ENCODE measurements at regions not wholly inside any gene's neighbourhood (a gene's known extent, or its start where the extent isn't known, plus 50 kb on each side); places are given as distances from the start of the nearest gene placed in this dataset.

GRCh38 chr2:38430597-38431207 is 53.6 kb upstream of the ATL2 start:
- Mint-ChIP-seq H3K27me3 (no peaks in the 10 kb centered on the region), H3K36me3 (no peaks in the 10 kb centered on the region), H3K9me3 (no peaks in the 10 kb centered on the region), H3K4me3 (peak overlapping the region; percentile 11), H3K4me1 (ENCODE audit: unreplicated experiment) (peaks cover 21% of the 10 kb centered on the region), H3K27ac (no peak overlapping the region)
- no peak for TF ChIP-seq CTCF (conservative IDR thresholded peaks at IDR 0.05)
- no peak for DNase-seq (ENCODE audit: extremely low spot score, unreplicated experiment)

- Mint-ChIP-seq H3K36me3 (no peaks in the 10 kb centered on the region), H3K4me3 (peak overlapping the region; percentile 11)
Measured at GRCh38 chr2:38430196-38430595, 53.1 kb upstream of the ATL2 start.

GRCh38 chr2:38427936-38428335 is 50.9 kb upstream of the ATL2 start:
- H3K4me1 Mint-ChIP-seq (ENCODE audit: unreplicated experiment), result peaks cover 20% of the 10 kb centered on the region

More at GRCh38 chr2:38430196-38430595, 53.1 kb upstream of the ATL2 start:
- TF ChIP-seq CTCF (conservative IDR thresholded peaks at IDR 0.05), result no peak
- Mint-ChIP-seq H3K9me3 (no peaks in the 10 kb centered on the region), H3K4me1 (ENCODE audit: unreplicated experiment) (peaks cover 20% of the 10 kb centered on the region), H3K27me3 (no peaks in the 10 kb centered on the region), H3K27ac (no peak overlapping the region)
- no peak for DNase-seq (ENCODE audit: extremely low spot score, unreplicated experiment)

GRCh38 chr2:38427054-38427453 is 50.0 kb upstream of the ATL2 start:
- Mint-ChIP-seq H3K9me3 (peaks cover 9% of the 10 kb centered on the region), H3K27ac (no peak overlapping the region), H3K27me3 (no peaks in the 10 kb centered on the region), H3K4me1 (ENCODE audit: unreplicated experiment) (peaks cover 14% of the 10 kb centered on the region), H3K4me3 (no peak overlapping the region), H3K36me3 (no peaks in the 10 kb centered on the region)
- no peak for TF ChIP-seq CTCF (conservative IDR thresholded peaks at IDR 0.05)
- no peak for DNase-seq (ENCODE audit: extremely low spot score, unreplicated experiment)

More at GRCh38 chr2:38427936-38428335, 50.9 kb upstream of the ATL2 start:
- TF ChIP-seq CTCF (conservative IDR thresholded peaks at IDR 0.05), result no peak
- Mint-ChIP-seq H3K9me3 (peaks cover 9% of the 10 kb centered on the region), H3K27me3 (no peaks in the 10 kb centered on the region), H3K27ac (no peak overlapping the region), H3K4me3 (no peak overlapping the region), H3K36me3 (no peaks in the 10 kb centered on the region)
- no peak for DNase-seq (ENCODE audit: extremely low spot score, unreplicated experiment)

Measured in type B pancreatic cell (in vitro differentiated cells).